Memory B cell (primary cell): ENCODE measurements at regions not wholly inside any gene's neighbourhood (a gene's known extent, or its start where the extent isn't known, plus 50 kb on each side); places are given as distances from the start of the nearest gene placed in this dataset.
"Not testable (repeated sequence)": the region's sequence is repeated elsewhere in the genome, so short reads cannot be mapped to it uniquely, and the experiment has no call there.

Experiments
- ATAC-seq: fragments of 150-1000 bp; cut with Tn5 transposase; 2 replicates; pipeline ENCODE4 v1.10.0; 2021; ENCODE audit warnings: low read depth, mild to moderate bottlenecking, moderate library complexity
- DNase-seq, 2 donors: peaks; one replicate each; pipeline ENCODE4 v3.0.0; 2022; ENCODE audit warnings: low spot score in 2 of 2
- H3K27ac Mint-ChIP-seq: one replicate; pipeline ENCODE4 v1.8.0; 2022; ENCODE audit warnings: mild to moderate bottlenecking, moderate library complexity, mixed read lengths
- H3K27me3 Mint-ChIP-seq: one replicate; pipeline ENCODE4 v1.8.0; 2022; ENCODE audit warnings: mixed read lengths
- H3K36me3 Mint-ChIP-seq: one replicate; pipeline ENCODE4 v1.8.0; 2022; ENCODE audit warnings: mild to moderate bottlenecking, mixed read lengths
- H3K4me1 Mint-ChIP-seq: one replicate; pipeline ENCODE4 v1.8.0; 2022; ENCODE audit warnings: mixed read lengths
- H3K4me3 Mint-ChIP-seq: one replicate; pipeline ENCODE4 v1.8.0; 2022; ENCODE audit warnings: mild to moderate bottlenecking, moderate library complexity, mixed read lengths
- H3K9me3 Mint-ChIP-seq: one replicate; pipeline ENCODE4 v1.8.0; 2022; ENCODE audit warnings: mixed read lengths

- no peaks in the 10 kb centered on the region for H3K27me3 Mint-ChIP-seq
- H3K4me3 Mint-ChIP-seq = no peak overlapping the region
- no peak for ATAC-seq
- peaks cover 3% of the 10 kb centered on the region for H3K36me3 Mint-ChIP-seq
- DNase-seq = no peak
- no peaks in the 10 kb centered on the region for H3K4me1 Mint-ChIP-seq
- H3K9me3 Mint-ChIP-seq = peaks cover 5% of the 10 kb centered on the region
- H3K27ac Mint-ChIP-seq = no peak overlapping the region
These were observed 219.9 kb downstream of the CASP12 start for GRCh38 chr11:104678408-104678807.

- H3K4me1 Mint-ChIP-seq, H3K36me3 Mint-ChIP-seq, H3K27me3 Mint-ChIP-seq, H3K9me3 Mint-ChIP-seq, H3K27ac Mint-ChIP-seq, DNase-seq, H3K4me3 Mint-ChIP-seq, ATAC-seq: not testable (repeated sequence)
These were observed 221.2 kb downstream of the CASP12 start for GRCh38 chr11:104677069-104677468.

- Mint-ChIP-seq H3K4me3 (no peak overlapping the region), H3K4me1 (no peaks in the 10 kb centered on the region), H3K9me3 (peaks cover 7% of the 10 kb centered on the region), H3K27ac (no peak overlapping the region), H3K27me3 (peaks cover 9% of the 10 kb centered on the region), H3K36me3 (peaks cover 3% of the 10 kb centered on the region)
- DNase-seq = no peak
- no peak for ATAC-seq
These were observed 225.4 kb downstream of the CASP12 start for GRCh38 chr11:104672897-104673296.

GRCh38 chr11:104668797-104669463 is 229.3 kb downstream of the CASP12 start:
- no peak overlapping the region for H3K27ac Mint-ChIP-seq

DNA sequence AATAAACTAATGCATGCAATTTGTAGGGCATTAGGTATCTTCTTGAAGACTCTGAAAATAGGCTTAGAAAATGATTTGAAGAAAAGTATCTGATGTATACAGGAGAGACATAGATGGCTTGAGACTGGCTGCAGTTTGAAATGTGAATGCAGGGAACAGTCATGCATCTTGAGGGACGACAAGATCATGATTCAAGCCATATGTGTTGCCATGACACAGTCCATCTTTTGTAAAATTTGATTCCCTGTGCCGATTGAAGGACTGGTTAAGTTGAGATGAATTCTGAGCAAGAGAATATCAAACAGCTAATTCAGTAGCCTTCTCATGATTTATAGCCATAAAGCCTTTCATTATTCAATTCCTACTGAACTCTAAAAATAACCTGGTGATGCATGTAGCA is 231.6 kb downstream of the CASP12 start:
- DNase-seq = no peak
- Mint-ChIP-seq H3K4me3 (no peak overlapping the region), H3K36me3 (no peaks in the 10 kb centered on the region), H3K27me3 (peaks cover 12% of the 10 kb centered on the region), H3K9me3 (no peaks in the 10 kb centered on the region), H3K4me1 (no peaks in the 10 kb centered on the region), H3K27ac (no peak overlapping the region)
- ATAC-seq = no peak

More at GRCh38 chr11:104668797-104669463, 229.3 kb downstream of the CASP12 start:
- no peaks in the 10 kb centered on the region for H3K36me3 Mint-ChIP-seq
- H3K4me1 Mint-ChIP-seq = no peaks in the 10 kb centered on the region
- ATAC-seq (no peak), DNase-seq (no peak)
- H3K27me3 Mint-ChIP-seq = peaks cover 12% of the 10 kb centered on the region
- H3K4me3 Mint-ChIP-seq = no peak overlapping the region
- peaks cover 1% of the 10 kb centered on the region for H3K9me3 Mint-ChIP-seq

DNA sequence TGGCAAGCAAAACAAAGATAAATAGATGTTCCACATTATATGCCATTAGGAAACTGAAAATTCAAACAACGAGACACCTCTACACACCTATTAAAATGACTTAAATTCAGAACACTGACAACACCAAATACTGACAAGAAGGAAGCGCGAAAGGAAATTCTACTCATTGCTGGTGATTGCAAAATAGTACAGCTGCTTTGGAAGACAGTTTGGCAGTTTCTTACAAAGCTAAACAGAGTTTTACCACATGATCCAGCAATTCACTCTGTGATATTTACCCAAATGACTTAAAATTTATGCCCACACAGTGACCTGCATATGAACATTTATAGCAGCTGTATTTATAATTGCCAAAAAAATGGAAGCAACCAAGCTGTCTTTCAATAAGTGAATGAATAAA is 232.6 kb downstream of the CASP12 start:
- Mint-ChIP-seq H3K4me3 (no peak overlapping the region), H3K27ac (no peak overlapping the region), H3K36me3 (no peaks in the 10 kb centered on the region), H3K4me1 (no peaks in the 10 kb centered on the region), H3K9me3 (no peaks in the 10 kb centered on the region), H3K27me3 (peaks cover 9% of the 10 kb centered on the region)
- ATAC-seq (no peak), DNase-seq (no peak)

DNA sequence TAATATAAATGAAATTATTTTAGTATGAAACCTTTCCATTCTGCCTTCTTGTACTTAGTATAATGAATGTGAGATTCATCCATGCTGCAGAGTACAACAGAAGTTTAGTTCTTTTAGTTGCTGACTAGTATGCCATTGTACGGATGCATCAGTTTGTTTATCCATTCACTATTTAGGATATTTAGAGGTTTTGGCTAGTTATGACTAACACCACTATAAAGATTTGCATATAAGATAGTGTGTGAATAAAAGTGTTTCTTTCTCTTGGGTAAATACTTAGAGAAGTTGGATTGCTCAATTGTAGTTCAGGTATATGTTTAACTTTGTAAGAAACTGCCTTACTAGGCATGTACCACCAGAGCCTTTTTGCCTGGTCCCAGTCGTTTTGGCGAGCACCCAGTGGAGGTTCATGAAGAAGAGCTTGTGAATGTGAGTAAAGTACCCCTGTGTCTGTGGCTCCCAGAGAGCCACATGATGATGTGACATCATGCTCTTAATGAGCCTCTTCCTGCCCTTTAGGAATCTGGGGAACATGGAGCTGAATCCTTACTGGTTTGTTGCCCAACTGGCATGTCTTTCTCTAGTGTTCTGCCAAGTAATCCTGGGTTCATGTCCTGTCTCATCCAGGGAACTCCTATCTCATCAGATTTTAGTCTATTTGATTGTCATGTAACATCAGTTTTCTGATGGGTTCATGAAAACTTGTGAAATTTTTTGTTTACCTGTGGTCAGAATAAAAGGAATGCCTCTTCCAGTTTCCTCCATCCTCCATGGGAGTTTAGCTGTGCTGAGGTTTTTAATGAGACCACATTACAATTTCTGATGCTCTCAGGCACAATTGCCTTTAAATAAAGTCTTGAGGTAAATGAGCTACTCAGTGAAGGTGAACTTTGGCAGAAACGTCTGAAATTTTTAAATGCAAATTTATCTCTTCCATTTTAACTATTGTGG is 234.8 kb downstream of the CASP12 start:
- H3K36me3 Mint-ChIP-seq = no peaks in the 10 kb centered on the region
- no peak overlapping the region for H3K4me3 Mint-ChIP-seq
- no peak for ATAC-seq
- no peaks in the 10 kb centered on the region for H3K9me3 Mint-ChIP-seq
- H3K27me3 Mint-ChIP-seq = peaks cover 4% of the 10 kb centered on the region
- DNase-seq = no peak
- H3K27ac Mint-ChIP-seq = no peak overlapping the region
- no peaks in the 10 kb centered on the region for H3K4me1 Mint-ChIP-seq

DNA sequence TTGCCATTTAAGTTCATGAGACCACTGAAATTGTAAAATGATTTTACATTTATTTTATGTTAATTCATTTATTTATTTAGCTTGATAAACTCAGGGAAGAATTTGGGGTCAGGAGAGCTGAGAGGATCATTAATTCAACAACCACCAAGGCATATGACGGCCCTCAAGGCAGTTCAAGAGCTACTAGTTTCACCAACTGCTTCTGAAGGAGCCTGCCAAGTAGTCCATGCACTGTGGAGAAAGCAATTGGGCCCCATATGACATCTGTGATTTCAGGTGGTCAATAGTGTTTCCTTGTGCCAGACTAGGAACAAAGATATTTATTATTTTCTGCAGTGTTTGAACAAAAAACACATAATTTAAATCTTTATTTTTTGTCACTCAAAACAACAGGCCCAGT is 236.4 kb downstream of the CASP12 start:
- Mint-ChIP-seq H3K27ac (no peak overlapping the region), H3K27me3 (peaks cover 3% of the 10 kb centered on the region), H3K36me3 (no peaks in the 10 kb centered on the region), H3K9me3 (no peaks in the 10 kb centered on the region), H3K4me1 (no peaks in the 10 kb centered on the region), H3K4me3 (no peak overlapping the region)
- DNase-seq = no peak
- ATAC-seq = no peak

- DNase-seq (no peak), ATAC-seq (no peak)
- H3K36me3 Mint-ChIP-seq = no peaks in the 10 kb centered on the region
These were observed 236.8 kb downstream of the CASP12 start for GRCh38 chr11:104661471-104661870.

GRCh38 chr11:104658177-104658576 is 240.1 kb downstream of the CASP12 start:
- Mint-ChIP-seq H3K4me3 (no peak overlapping the region), H3K27ac (no peak overlapping the region), H3K4me1 (no peaks in the 10 kb centered on the region), H3K27me3 (no peaks in the 10 kb centered on the region), H3K9me3 (no peaks in the 10 kb centered on the region), H3K36me3 (no peaks in the 10 kb centered on the region)
- ATAC-seq = no peak
- no peak for DNase-seq

More at GRCh38 chr11:104661471-104661870, 236.8 kb downstream of the CASP12 start:
- Mint-ChIP-seq H3K27me3 (peaks cover 3% of the 10 kb centered on the region), H3K4me3 (no peak overlapping the region), H3K27ac (no peak overlapping the region), H3K4me1 (no peaks in the 10 kb centered on the region), H3K9me3 (no peaks in the 10 kb centered on the region)

DNA sequence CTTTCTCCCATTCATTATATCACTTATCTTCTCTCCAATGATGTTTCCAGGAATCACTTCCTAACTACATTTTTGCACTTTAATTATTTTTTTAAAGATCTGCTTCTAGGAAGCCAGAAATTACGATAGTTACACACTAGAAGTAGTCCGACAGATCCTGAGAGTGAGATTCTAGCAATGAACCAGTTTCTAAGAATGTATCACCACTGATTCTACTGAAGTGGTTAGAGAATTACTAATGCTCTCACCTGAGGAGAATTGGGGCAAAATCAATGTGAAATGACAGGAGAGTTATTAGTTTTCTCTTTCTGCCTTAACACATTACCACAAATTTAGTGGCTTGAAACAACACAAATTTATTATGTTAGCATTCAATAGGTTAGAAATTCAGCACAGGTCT is 241.2 kb downstream of the CASP12 start:
- no peaks in the 10 kb centered on the region for H3K9me3 Mint-ChIP-seq
- no peaks in the 10 kb centered on the region for H3K27me3 Mint-ChIP-seq
- ATAC-seq (no peak), DNase-seq (no peak)
- H3K4me1 Mint-ChIP-seq = no peaks in the 10 kb centered on the region
- H3K36me3 Mint-ChIP-seq = no peaks in the 10 kb centered on the region
- no peak overlapping the region for H3K4me3 Mint-ChIP-seq
- H3K27ac Mint-ChIP-seq = no peak overlapping the region

GRCh38 chr11:104655066-104655465 is 243.2 kb downstream of the CASP12 start:
- Mint-ChIP-seq H3K4me3 (no peak overlapping the region), H3K4me1 (no peaks in the 10 kb centered on the region), H3K9me3 (peaks cover 3% of the 10 kb centered on the region), H3K27ac (no peak overlapping the region), H3K27me3 (no peaks in the 10 kb centered on the region), H3K36me3 (no peaks in the 10 kb centered on the region)
- no peak for DNase-seq
- ATAC-seq = no peak

DNA sequence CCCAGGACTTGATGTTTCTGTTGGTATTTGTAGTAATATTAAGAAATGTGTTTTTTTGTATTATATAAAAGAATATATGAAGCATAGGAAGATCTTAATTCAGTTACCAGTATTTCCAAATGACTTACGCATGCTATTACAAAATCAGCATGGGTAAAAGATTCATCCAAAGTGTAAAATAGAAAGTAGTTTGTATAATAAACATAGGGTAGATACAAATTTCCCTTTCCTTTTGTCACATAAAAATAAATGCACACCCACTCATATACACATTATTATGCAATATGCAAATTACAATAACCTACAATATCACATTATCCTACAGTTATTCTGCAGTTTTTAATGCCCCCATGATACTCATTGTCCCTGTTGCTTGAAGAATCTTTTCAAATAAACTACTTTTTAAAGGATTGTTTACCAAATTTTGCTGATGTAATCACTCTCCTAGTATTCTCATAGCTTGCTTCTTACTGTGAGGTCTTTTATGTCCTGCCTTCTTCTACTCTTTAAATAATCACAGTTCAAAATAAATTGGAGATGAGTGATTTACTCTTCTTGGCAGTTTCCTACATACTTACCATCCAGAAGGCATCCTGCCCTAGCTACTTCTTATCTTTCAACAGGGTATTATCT is 244.0 kb downstream of the CASP12 start:
- ATAC-seq (no peak), DNase-seq (no peak)
- H3K36me3 Mint-ChIP-seq = peaks cover 2% of the 10 kb centered on the region
- H3K27me3 Mint-ChIP-seq = no peaks in the 10 kb centered on the region
- no peaks in the 10 kb centered on the region for H3K4me1 Mint-ChIP-seq
- no peak overlapping the region for H3K27ac Mint-ChIP-seq
- peaks cover 6% of the 10 kb centered on the region for H3K9me3 Mint-ChIP-seq
- no peak overlapping the region for H3K4me3 Mint-ChIP-seq

GRCh38 chr11:104653407-104653806 is 244.9 kb downstream of the CASP12 start:
- ATAC-seq (no peak), DNase-seq (no peak)
- no peak overlapping the region for H3K4me3 Mint-ChIP-seq
- H3K36me3 Mint-ChIP-seq = peaks cover 2% of the 10 kb centered on the region
- peaks cover 6% of the 10 kb centered on the region for H3K9me3 Mint-ChIP-seq
- H3K27me3 Mint-ChIP-seq = no peaks in the 10 kb centered on the region
- H3K4me1 Mint-ChIP-seq = no peaks in the 10 kb centered on the region
- no peak overlapping the region for H3K27ac Mint-ChIP-seq
